ENCODE measurements at regions not wholly inside any gene's neighbourhood (a gene's known extent, or its start where the extent isn't known, plus 50 kb on each side); places are given as distances from the start of the nearest gene placed in this dataset.

GRCh38 chr11:11045156-11045930 lies 187.5 kb upstream of the ZBED5 start:
- peak in 6 of 58 donors; percentile 6 to 49 (median 22) for DNase-seq

- DNase-seq: no peak
Measured at GRCh38 chr11:11044137-11044855, 186.4 kb upstream of the ZBED5 start.

GRCh38 chr11:11043721-11044120 lies 185.9 kb upstream of the ZBED5 start:
- no peak for DNase-seq

GRCh38 chr11:11039208-11039965 lies 181.5 kb upstream of the ZBED5 start:
- no peak for DNase-seq

- DNase-seq: no peak
Measured at GRCh38 chr11:11038782-11039181, 180.9 kb upstream of the ZBED5 start.

GRCh38 chr11:11038352-11038751 lies 180.5 kb upstream of the ZBED5 start:
- DNase-seq: peak in 7 of 58 donors; percentile 1 to 53 (median 34)

- DNase-seq: peak in 10 of 58 donors; percentile 1 to 45 (median 15)
Measured at GRCh38 chr11:11036848-11037732, 179.2 kb upstream of the ZBED5 start.

- no peak for DNase-seq
Measured at GRCh38 chr11:11036185-11036847, 178.5 kb upstream of the ZBED5 start.

GRCh38 chr11:11035331-11035730 lies 177.5 kb upstream of the ZBED5 start:
- no peak for DNase-seq

- DNase-seq: no peak
Measured at GRCh38 chr11:11034476-11034875, 176.6 kb upstream of the ZBED5 start.

GRCh38 chr11:11032066-11032465 lies 174.2 kb upstream of the ZBED5 start:
- DNase-seq: no peak

GRCh38 chr11:11029027-11029426 lies 171.2 kb upstream of the ZBED5 start:
- DNase-seq: no peak

GRCh38 chr11:11028017-11028692 lies 170.3 kb upstream of the ZBED5 start:
- peak in 29 of 58 donors; percentile 3 to 59 (median 21) for DNase-seq

GRCh38 chr11:11027288-11027687 lies 169.4 kb upstream of the ZBED5 start:
- DNase-seq: no peak

GRCh38 chr11:11025087-11025486 lies 167.2 kb upstream of the ZBED5 start:
- DNase-seq: peak in 1 of 58 donors; percentile 54

- no peak for DNase-seq
Measured at GRCh38 chr11:11022125-11022730, 164.4 kb upstream of the ZBED5 start.

- DNase-seq: no peak
Measured at GRCh38 chr11:11021563-11021962, 163.7 kb upstream of the ZBED5 start.

GRCh38 chr11:11020747-11021149 lies 162.9 kb upstream of the ZBED5 start:
- DNase-seq: no peak

- no peak for DNase-seq
Measured at GRCh38 chr11:11020219-11020726, 162.4 kb upstream of the ZBED5 start.

Measured in anterior cingulate cortex (tissue), 58 donors.